H1 (cell line): ENCODE measurements at regions not wholly inside any gene's neighbourhood (a gene's known extent, or its start where the extent isn't known, plus 50 kb on each side); places are given as distances from the start of the nearest gene placed in this dataset.

ENCODE experiments used
- CTCF ChIA-PET: fragments of 300-600 bp; sonication (Branson Sonifier 250); formaldehyde crosslinking; loops from one replicate; lab custom pipeline; 2021; ENCODE audit not compliant: partially characterized antibody; lab: Charles Lee
- POLR2A ChIA-PET: fragments of 300-600 bp; sonication (Branson Sonifier 250); formaldehyde crosslinking; loops from one replicate; lab custom pipeline; 2021; ENCODE audit warnings: inconsistent platforms; ENCODE audit not compliant: partially characterized antibody; lab: Charles Lee
- DNase-seq, 2 experiments: peaks; one replicate each; pipeline versions ENCODE4 v3.0.0 to v3.0.0-alpha.2; 2010 to 2022; ENCODE audit warnings: low spot score in 2 of 2, low read depth in 1 of 2, mixed read lengths in 1 of 2
- FAIRE-seq: peaks from 2 replicates; lab custom pipeline; 2011; peaks lifted over from hg19 to GRCh38; lab: Jason Lieb, UNC
- H2AFZ ChIP-seq: 2 replicates; pipeline ENCODE4 v1.8.1; 2012; ENCODE audit warnings: low read length, inconsistent platforms
- H2AK5ac ChIP-seq: 2 replicates; pipeline ENCODE4 v1.6.1; 2013; ENCODE audit warnings: low read depth, low read length
- H2BK120ac ChIP-seq: replicated peaks from 2 replicates; pipeline ENCODE3; 2013; ENCODE audit warnings: low read depth, low read length, inconsistent platforms
- H2BK12ac ChIP-seq: 2 replicates; pipeline ENCODE4 v1.6.1; 2013; ENCODE audit warnings: low read depth, low read length
- H2BK15ac ChIP-seq: 2 replicates; pipeline ENCODE4 v1.6.1; 2013; ENCODE audit warnings: low read length
- H2BK20ac ChIP-seq: 2 replicates; pipeline ENCODE4 v1.6.1; 2013; ENCODE audit warnings: low read length
- H2BK5ac ChIP-seq: 2 replicates; pipeline ENCODE4 v1.6.1; 2013; ENCODE audit warnings: low read depth, low read length
- H3K14ac ChIP-seq: 2 replicates; pipeline ENCODE4 v1.6.1; 2013; ENCODE audit warnings: inconsistent platforms; ENCODE audit not compliant: insufficient read length
- H3K18ac ChIP-seq: 2 replicates; pipeline ENCODE4 v1.6.1; 2013; ENCODE audit warnings: low read length; ENCODE audit errors: extremely low read depth
- H3K23ac ChIP-seq: 2 replicates; pipeline ENCODE4 v1.6.1; 2013; ENCODE audit warnings: inconsistent platforms; ENCODE audit not compliant: insufficient read length
- H3K23me2 ChIP-seq: 2 replicates; pipeline ENCODE4 v1.6.1; 2013; ENCODE audit warnings: low read depth, low read length
- H3K27ac ChIP-seq: 2 replicates; pipeline ENCODE4 v1.6.1; 2011; ENCODE audit warnings: low read depth, low read length, inconsistent platforms
- H3K27me3 ChIP-seq, 4 experiments: replicated peaks in 1 of 4; 1 replicate in 1 of 4; 2 replicates in 3 of 4; pipeline versions ENCODE4 v1.6.1 to v1.8.1; 2011 to 2013; ENCODE audit warnings: low read length in 3 of 4, mild to moderate bottlenecking in 3 of 4, inconsistent platforms in 2 of 4, mixed read lengths in 2 of 4, moderate library complexity in 1 of 4; ENCODE audit not compliant: control insufficient read depth in 3 of 4, insufficient read depth in 3 of 4; ENCODE audit errors: extremely low read depth in 1 of 4
- H3K36me3 ChIP-seq, 4 experiments: 2 replicates each; pipeline versions ENCODE4 v1.6.1 to v1.8.1; 2011 to 2013; ENCODE audit warnings: mild to moderate bottlenecking in 4 of 4, low read length in 3 of 4, moderate library complexity in 2 of 4, control low read depth in 1 of 4, inconsistent platforms in 1 of 4; ENCODE audit not compliant: insufficient read depth in 4 of 4, control insufficient read depth in 2 of 4
- H3K4ac ChIP-seq: replicated peaks from 2 replicates; pipeline ENCODE3; 2013; ENCODE audit warnings: low read length, low read depth, mixed read lengths, inconsistent platforms; ENCODE audit not compliant: insufficient read length
- H3K4me1 ChIP-seq, 4 experiments: replicated peaks in 1 of 4; 1 replicate in 1 of 4; 2 replicates in 3 of 4; pipeline versions ENCODE4 v1.6.1 to v1.8.1; 2011 to 2013; ENCODE audit warnings: low read length in 3 of 4, inconsistent platforms in 2 of 4, mixed read lengths in 1 of 4; ENCODE audit not compliant: insufficient read depth in 4 of 4, control insufficient read depth in 3 of 4
- H3K4me2 ChIP-seq, 2 experiments: 2 replicates each; pipeline versions ENCODE4 v1.6.1 to v1.8.1; 2011 to 2013; ENCODE audit warnings: low read depth in 2 of 2, low read length in 2 of 2, control low read depth in 1 of 2, inconsistent platforms in 1 of 2, mild to moderate bottlenecking in 1 of 2; ENCODE audit not compliant: insufficient read depth in 1 of 2
- H3K4me3 ChIP-seq, 4 experiments: fragments of 200-600, 300-600 bp in 1 of 4; sonication (generic), shearing (Covaris generic), sonication (Bioruptor Twin) in 1 of 4; 2 replicates each; pipeline versions ENCODE4 v1.5.1 to v1.8.1; 2011 to 2016; ENCODE audit warnings: low read length in 4 of 4, low read depth in 3 of 4, control low read depth in 2 of 4, inconsistent platforms in 2 of 4, mild to moderate bottlenecking in 2 of 4, mixed read lengths in 1 of 4, moderate library complexity in 1 of 4; ENCODE audit not compliant: insufficient read depth in 2 of 4; ENCODE audit errors: extremely low read depth in 1 of 4
- H3K56ac ChIP-seq: replicated peaks from 2 replicates; pipeline ENCODE3; 2013; ENCODE audit warnings: low read depth, mild to moderate bottlenecking, mixed read lengths, low read length, inconsistent platforms; ENCODE audit not compliant: insufficient read length
- H3K79me1 ChIP-seq: 2 replicates; pipeline ENCODE4 v1.6.1; 2013; ENCODE audit warnings: low read depth, low read length, control low read depth
- H3K79me2 ChIP-seq, 2 experiments: 2 replicates each; pipeline versions ENCODE4 v1.6.1 to v1.8.1; 2012 to 2013; ENCODE audit warnings: low read length in 2 of 2, mild to moderate bottlenecking in 2 of 2, inconsistent platforms in 1 of 2; ENCODE audit not compliant: insufficient read depth in 2 of 2, control insufficient read depth in 1 of 2
- H3K9ac ChIP-seq, 4 experiments: replicated peaks in 1 of 4; 1 replicate in 1 of 4; 2 replicates in 3 of 4; pipeline versions ENCODE4 v1.6.1 to v1.8.1; 2011 to 2013; ENCODE audit warnings: low read depth in 3 of 4, low read length in 3 of 4, control low read depth in 2 of 4, mild to moderate bottlenecking in 2 of 4, moderate library complexity in 2 of 4, inconsistent platforms in 1 of 4; ENCODE audit errors: extremely low read depth in 1 of 4
- H3K9me3 ChIP-seq, 2 experiments: 2 replicates each; pipeline versions ENCODE4 v1.6.1 to v1.8.1; 2012 to 2013; ENCODE audit warnings: mild to moderate bottlenecking in 2 of 2, moderate library complexity in 2 of 2, control low read depth in 1 of 2, inconsistent platforms in 1 of 2, low read depth in 1 of 2, low read length in 1 of 2, mixed read lengths in 1 of 2; ENCODE audit not compliant: insufficient read depth in 2 of 2
- H4K20me1 ChIP-seq, 2 experiments: replicated peaks in 1 of 2; 2 replicates each; pipeline versions ENCODE3 to v1.8.1; 2011 to 2013; ENCODE audit warnings: inconsistent platforms in 2 of 2, low read length in 2 of 2, mild to moderate bottlenecking in 1 of 2; ENCODE audit not compliant: insufficient read depth in 2 of 2, control insufficient read depth in 1 of 2
- H4K5ac ChIP-seq: 2 replicates; pipeline ENCODE4 v1.6.1; 2013; ENCODE audit warnings: low read length, low read depth, mixed read lengths, inconsistent platforms; ENCODE audit not compliant: insufficient read length
- H4K8ac ChIP-seq: 2 replicates; pipeline ENCODE4 v1.8.0; 2013; ENCODE audit warnings: mild to moderate bottlenecking, moderate library complexity, low read length, inconsistent platforms; ENCODE audit not compliant: insufficient read depth; ENCODE audit errors: extremely low read depth
- H4K91ac ChIP-seq: replicated peaks from 2 replicates; pipeline ENCODE3; 2013; ENCODE audit warnings: low read length, mixed read lengths, inconsistent platforms; ENCODE audit not compliant: insufficient read length
- ASH2L ChIP-seq: fragments of 200-600, 300-600 bp; sonication (generic); IDR thresholded peaks from one replicate; pipeline ENCODE4 v1.7.1; 2017; ENCODE audit warnings: low read length
- E2F6 ChIP-seq: IDR thresholded peaks from 2 replicates; pipeline ENCODE4 v1.6.1; 2012; ENCODE audit warnings: inconsistent platforms
- EGR1 ChIP-seq: IDR thresholded peaks from 2 replicates; pipeline ENCODE4 v1.6.1; 2011; ENCODE audit warnings: low read depth, low read length, borderline replicate concordance
- EZH2 ChIP-seq: fragments of 200-600 bp; sonication (generic); IDR thresholded peaks from 2 replicates; pipeline ENCODE4 v1.7.1; 2012; ENCODE audit warnings: low read depth, mild to moderate bottlenecking, moderate library complexity, low read length, inconsistent platforms; ENCODE audit not compliant: severe bottlenecking
- HDAC6 ChIP-seq: IDR thresholded peaks from one replicate; pipeline ENCODE4 v1.7.1; 2012; ENCODE audit warnings: low read depth, mild to moderate bottlenecking, inconsistent platforms, low read length, moderate library complexity
- RFX5 ChIP-seq: IDR thresholded peaks from 2 replicates; pipeline ENCODE4 v1.6.1; 2011; ENCODE audit warnings: low read depth, low read length, improper control_type of control experiment, borderline replicate concordance
- SP1 ChIP-seq: IDR thresholded peaks from 2 replicates; pipeline ENCODE4 v1.6.1; 2011; ENCODE audit warnings: low read depth, low read length
- TBP ChIP-seq: IDR thresholded peaks from 2 replicates; pipeline ENCODE4 v1.6.1; 2011; ENCODE audit warnings: low read depth, low read length, improper control_type of control experiment
- TCF12 ChIP-seq: IDR thresholded peaks from 2 replicates; pipeline ENCODE4 v1.6.1; 2011; ENCODE audit warnings: low read depth, mild to moderate bottlenecking, low read length
- YY1 ChIP-seq: IDR thresholded peaks from 2 replicates; pipeline ENCODE4 v1.6.1; 2011; ENCODE audit warnings: low read depth, mild to moderate bottlenecking, low read length
- WGBS, 2 experiments: shearing (Covaris generic) in 1 of 2; methylation state at CpG; one replicate each; pipeline versions ENCODE4 v1.1.6 to v1.1.7; 2013 to 2015; ENCODE audit warnings: low lambda C conversion rate in 2 of 2, mixed read lengths in 2 of 2, inconsistent platforms in 1 of 2, low coverage in 1 of 2, missing lambda C conversion rate in 1 of 2; ENCODE audit not compliant: insufficient replicate concordance in 2 of 2, insufficient coverage in 1 of 2, insufficient read length in 1 of 2; ENCODE audit errors: extremely low coverage in 1 of 2, missing lambda C conversion rate in 1 of 2; 5-methylcytosine and 5-hydroxymethylcytosine counted together
- TF ChIP-seq, protein P1 (sequence below): IDR thresholded peaks from 2 replicates; pipeline ENCODE4 v1.6.1; 2011; ENCODE audit warnings: low read depth, mild to moderate bottlenecking, low read length; ENCODE audit not compliant: insufficient read depth

- Histone ChIP-seq H3K4me2 (no peak overlapping the region), H3K14ac (no peak overlapping the region), H3K4me3 (no peak overlapping the region), H2BK12ac (no peak overlapping the region), H3K36me3 (no peaks in the 10 kb centered on the region), H3K9ac (no peak overlapping the region), H4K8ac (no peak overlapping the region), H2BK120ac (no peak overlapping the region), H3K79me1 (no peaks in the 10 kb centered on the region), H2AFZ (no peak overlapping the region), H3K56ac (no peak overlapping the region), H2BK5ac (no peak overlapping the region), H3K18ac (no peak overlapping the region), H3K27ac (no peak overlapping the region), H3K4me1 (no peaks in the 10 kb centered on the region), H2BK20ac (no peak overlapping the region), H4K91ac (no peak overlapping the region), H3K4ac (no peak overlapping the region), H3K27me3 (no peaks in the 10 kb centered on the region), H3K9me3 (no peaks in the 10 kb centered on the region), H3K23ac (no peak overlapping the region), H2BK15ac (no peak overlapping the region), H4K5ac (no peak overlapping the region), H4K20me1 (no peaks in the 10 kb centered on the region), H3K23me2 (no peaks in the 10 kb centered on the region), H2AK5ac (no peak overlapping the region), H3K79me2 (no peaks in the 10 kb centered on the region)
- CTCF ChIA-PET = interaction anchor here (1.0 kb wide), 1 partner anchor 124 kb away, joined by 3 read pairs; no protein-coding TSS in a partner anchor
- WGBS, 2 experiments = 95% methylated on average over 3 of the region's 3 CpGs; no CpG with 5 or more reads in 1 of the 2 experiments
- TF ChIP-seq EZH2 = no peak
- no peak for TF ChIP-seq ASH2L
- TF ChIP-seq SP1 = no peak
- no peak for TF ChIP-seq HDAC6
- no peak for TF ChIP-seq EGR1
- TF ChIP-seq, protein P1, sequence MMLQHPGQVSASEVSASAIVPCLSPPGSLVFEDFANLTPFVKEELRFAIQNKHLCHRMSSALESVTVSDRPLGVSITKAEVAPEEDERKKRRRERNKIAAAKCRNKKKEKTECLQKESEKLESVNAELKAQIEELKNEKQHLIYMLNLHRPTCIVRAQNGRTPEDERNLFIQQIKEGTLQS = no peak
- no peak for TF ChIP-seq TCF12
- no peak for TF ChIP-seq RFX5
- no peak for TF ChIP-seq YY1
- TF ChIP-seq E2F6 = no peak
- no peak for TF ChIP-seq TBP
- DNase-seq = no peak
- no peak for FAIRE-seq
- POLR2A ChIA-PET = no interaction called here
These were observed 627.7 kb upstream of the AGTR1 start for GRCh38 chr3:148070041-148070440.
